ENCODE measurements at regions not wholly inside any gene's neighbourhood (a gene's known extent, or its start where the extent isn't known, plus 50 kb on each side); places are given as distances from the start of the nearest gene placed in this dataset.

- Histone ChIP-seq H3K4me3 (replicated peaks; ENCODE audit: low read depth, low read length) (no peak overlapping the region), H3K36me3 (ENCODE audit: control insufficient read depth, insufficient read depth, low read length) (no peaks in the 10 kb centered on the region), H3K27me3 (replicated peaks; ENCODE audit: control insufficient read depth, insufficient read depth, low read length) (no peaks in the 10 kb centered on the region)
- no peak for TF ChIP-seq CTCF (IDR thresholded peaks at IDR 0.05; ENCODE audit: insufficient read depth, low read length, poor library complexity, severe bottlenecking)
- no peak for DNase-seq (ENCODE audit: extremely low read depth, insufficient read length)
These were observed 249.7 kb downstream of the C4orf33 start for GRCh38 chr4:129345609-129346008.

GRCh38 chr4:129346036-129346435, 250.1 kb downstream of the C4orf33 start:
- Histone ChIP-seq H3K4me3 (replicated peaks; ENCODE audit: low read depth, low read length) (no peak overlapping the region), H3K27me3 (replicated peaks; ENCODE audit: control insufficient read depth, insufficient read depth, low read length) (no peaks in the 10 kb centered on the region), H3K36me3 (ENCODE audit: control insufficient read depth, insufficient read depth, low read length) (no peaks in the 10 kb centered on the region)
- TF ChIP-seq CTCF (IDR thresholded peaks at IDR 0.05; ENCODE audit: insufficient read depth, low read length, poor library complexity, severe bottlenecking), result no peak
- DNase-seq (ENCODE audit: extremely low read depth, insufficient read length), result no peak

GRCh38 chr4:129346734-129347133, 250.8 kb downstream of the C4orf33 start:
- no peaks in the 10 kb centered on the region for H3K36me3 ChIP-seq (ENCODE audit: control insufficient read depth, insufficient read depth, low read length)
- no peaks in the 10 kb centered on the region for H3K27me3 ChIP-seq (replicated peaks; ENCODE audit: control insufficient read depth, insufficient read depth, low read length)
- no peak for DNase-seq (ENCODE audit: extremely low read depth, insufficient read length)
- TF ChIP-seq CTCF (IDR thresholded peaks at IDR 0.05; ENCODE audit: insufficient read depth, low read length, poor library complexity, severe bottlenecking), result no peak
- H3K4me3 ChIP-seq (replicated peaks; ENCODE audit: low read depth, low read length), result no peak overlapping the region

- H3K4me3 ChIP-seq (replicated peaks; ENCODE audit: low read depth, low read length), result no peak overlapping the region
- DNase-seq (ENCODE audit: extremely low read depth, insufficient read length), result no peak
These were observed 255.1 kb downstream of the C4orf33 start for GRCh38 chr4:129350834-129351721.

GRCh38 chr4:129352480-129352879, 256.5 kb downstream of the C4orf33 start:
- no peak for DNase-seq (ENCODE audit: extremely low read depth, insufficient read length)
- no peak for TF ChIP-seq CTCF (IDR thresholded peaks at IDR 0.05; ENCODE audit: insufficient read depth, low read length, poor library complexity, severe bottlenecking)
- Histone ChIP-seq H3K36me3 (ENCODE audit: control insufficient read depth, insufficient read depth, low read length) (no peaks in the 10 kb centered on the region), H3K27me3 (replicated peaks; ENCODE audit: control insufficient read depth, insufficient read depth, low read length) (no peaks in the 10 kb centered on the region), H3K4me3 (replicated peaks; ENCODE audit: low read depth, low read length) (no peak overlapping the region)

More at GRCh38 chr4:129350834-129351721, 255.1 kb downstream of the C4orf33 start:
- H3K36me3 ChIP-seq (ENCODE audit: control insufficient read depth, insufficient read depth, low read length), result no peaks in the 10 kb centered on the region
- no peaks in the 10 kb centered on the region for H3K27me3 ChIP-seq (replicated peaks; ENCODE audit: control insufficient read depth, insufficient read depth, low read length)
- no peak for TF ChIP-seq CTCF (IDR thresholded peaks at IDR 0.05; ENCODE audit: insufficient read depth, low read length, poor library complexity, severe bottlenecking)
